ENCODE measurements at regions not wholly inside any gene's neighbourhood (a gene's known extent, or its start where the extent isn't known, plus 50 kb on each side); places are given as distances from the start of the nearest gene placed in this dataset.
A peak's percentile ranks its signal among the peaks of the same experiment; 100 is the strongest.
"Not testable (repeated sequence)": the region's sequence is repeated elsewhere in the genome, so short reads cannot be mapped to it uniquely, and the experiment has no call there.

- WGBS, 2 experiments (ENCODE audit: insufficient coverage in 2 of 2), result 90 to 97% methylated on average over 9 of the region's 9 CpGs
- H3K36me3 ChIP-seq (ENCODE audit: control insufficient read depth, insufficient read depth, low read length); H3K4me3 ChIP-seq (ENCODE audit: extremely low read depth, insufficient read depth, low read length, poor library complexity, severe bottlenecking); H3K9me3 ChIP-seq (ENCODE audit: control insufficient read depth, low read length); H3K4me1 ChIP-seq (ENCODE audit: control insufficient read depth, insufficient read depth, low read length, poor library complexity, severe bottlenecking); H3K27ac ChIP-seq (ENCODE audit: low read depth, low read length, severe bottlenecking): not testable (repeated sequence)
Measured at GRCh38 chr2:57232341-57232740, 814.3 kb upstream of the VRK2 start.

DNA sequence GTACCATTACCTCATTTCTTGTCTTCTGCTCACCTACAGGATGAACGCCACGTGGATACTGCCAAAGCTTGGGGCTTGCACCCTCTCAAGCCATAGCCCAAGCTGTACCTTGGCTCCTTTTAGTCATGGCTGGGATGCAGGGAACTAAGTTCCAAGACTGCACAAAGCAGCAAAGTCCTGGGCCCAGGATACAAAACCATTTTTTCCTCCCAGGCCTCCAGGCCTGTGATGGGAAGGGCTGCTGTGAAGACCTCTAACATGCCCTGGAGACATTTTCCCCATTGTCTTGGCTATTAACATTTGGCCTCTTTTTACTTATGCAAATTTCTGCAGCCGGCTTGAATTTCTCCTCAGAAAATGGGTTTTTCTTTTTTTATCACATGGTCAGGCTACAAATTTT lies 795.1 kb upstream of the VRK2 start:
- not testable (repeated sequence) for H3K4me3 ChIP-seq (ENCODE audit: extremely low read depth, insufficient read depth, low read length, poor library complexity, severe bottlenecking); H3K27ac ChIP-seq (ENCODE audit: low read depth, low read length, severe bottlenecking); H3K36me3 ChIP-seq (ENCODE audit: control insufficient read depth, insufficient read depth, low read length); H3K4me1 ChIP-seq (ENCODE audit: control insufficient read depth, insufficient read depth, low read length, poor library complexity, severe bottlenecking)
- peaks cover 12% of the 10 kb centered on the region for H3K9me3 ChIP-seq (ENCODE audit: control insufficient read depth, low read length)
- 100% methylated on average over 1 to 3 of the region's 3 CpGs for WGBS, 2 experiments (ENCODE audit: insufficient coverage in 2 of 2)

- not testable (repeated sequence) for H3K4me1 ChIP-seq (ENCODE audit: control insufficient read depth, insufficient read depth, low read length, poor library complexity, severe bottlenecking); H3K36me3 ChIP-seq (ENCODE audit: control insufficient read depth, insufficient read depth, low read length); H3K27ac ChIP-seq (ENCODE audit: low read depth, low read length, severe bottlenecking); H3K4me3 ChIP-seq (ENCODE audit: extremely low read depth, insufficient read depth, low read length, poor library complexity, severe bottlenecking); H3K9me3 ChIP-seq (ENCODE audit: control insufficient read depth, low read length)
- WGBS, 2 experiments (ENCODE audit: insufficient coverage in 2 of 2), result 87 to 100% methylated on average over 6 to 8 of the region's 9 CpGs
Measured at GRCh38 chr2:57276408-57276807, 770.2 kb upstream of the VRK2 start.

- H3K36me3 ChIP-seq (ENCODE audit: control insufficient read depth, insufficient read depth, low read length), result no peaks in the 10 kb centered on the region
- peaks cover 5% of the 10 kb centered on the region for H3K9me3 ChIP-seq (ENCODE audit: control insufficient read depth, low read length)
- H3K4me1 ChIP-seq (ENCODE audit: control insufficient read depth, insufficient read depth, low read length, poor library complexity, severe bottlenecking), result no peaks in the 10 kb centered on the region
- H3K4me3 ChIP-seq (ENCODE audit: extremely low read depth, insufficient read depth, low read length, poor library complexity, severe bottlenecking), result no peak overlapping the region
- peak overlapping the region; percentile 46 for H3K27ac ChIP-seq (ENCODE audit: low read depth, low read length, severe bottlenecking)
Measured at GRCh38 chr2:57278451-57278850, 768.2 kb upstream of the VRK2 start.

DNA sequence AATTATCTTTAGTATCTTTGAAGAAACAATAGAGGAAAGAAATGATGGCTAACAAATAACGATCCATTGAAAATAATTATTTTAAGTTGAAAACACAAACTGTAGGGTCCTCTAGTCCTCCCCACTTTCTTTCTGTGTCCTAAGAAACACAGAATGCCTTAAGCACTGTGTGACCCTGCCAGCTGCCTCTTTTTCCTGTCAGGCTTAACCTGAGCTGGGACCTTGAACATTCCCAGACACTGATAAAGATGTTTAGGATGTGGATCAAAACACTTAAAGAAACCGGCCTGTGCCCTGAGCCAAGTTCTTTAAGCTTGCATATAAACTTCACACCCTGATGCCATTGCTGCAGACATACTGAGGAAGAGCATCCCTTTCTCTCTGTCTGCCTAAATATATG lies 755.4 kb upstream of the VRK2 start:
- 86% methylated on average over 1 of the region's 2 CpGs; no CpG with 5 or more reads in 1 of the 2 experiments for WGBS, 2 experiments (ENCODE audit: insufficient coverage in 2 of 2)
- Histone ChIP-seq H3K9me3 (ENCODE audit: control insufficient read depth, low read length) (no peaks in the 10 kb centered on the region), H3K4me1 (ENCODE audit: control insufficient read depth, insufficient read depth, low read length, poor library complexity, severe bottlenecking) (no peaks in the 10 kb centered on the region), H3K4me3 (ENCODE audit: extremely low read depth, insufficient read depth, low read length, poor library complexity, severe bottlenecking) (no peak overlapping the region), H3K27ac (ENCODE audit: low read depth, low read length, severe bottlenecking) (no peak overlapping the region), H3K36me3 (ENCODE audit: control insufficient read depth, insufficient read depth, low read length) (no peaks in the 10 kb centered on the region)

DNA sequence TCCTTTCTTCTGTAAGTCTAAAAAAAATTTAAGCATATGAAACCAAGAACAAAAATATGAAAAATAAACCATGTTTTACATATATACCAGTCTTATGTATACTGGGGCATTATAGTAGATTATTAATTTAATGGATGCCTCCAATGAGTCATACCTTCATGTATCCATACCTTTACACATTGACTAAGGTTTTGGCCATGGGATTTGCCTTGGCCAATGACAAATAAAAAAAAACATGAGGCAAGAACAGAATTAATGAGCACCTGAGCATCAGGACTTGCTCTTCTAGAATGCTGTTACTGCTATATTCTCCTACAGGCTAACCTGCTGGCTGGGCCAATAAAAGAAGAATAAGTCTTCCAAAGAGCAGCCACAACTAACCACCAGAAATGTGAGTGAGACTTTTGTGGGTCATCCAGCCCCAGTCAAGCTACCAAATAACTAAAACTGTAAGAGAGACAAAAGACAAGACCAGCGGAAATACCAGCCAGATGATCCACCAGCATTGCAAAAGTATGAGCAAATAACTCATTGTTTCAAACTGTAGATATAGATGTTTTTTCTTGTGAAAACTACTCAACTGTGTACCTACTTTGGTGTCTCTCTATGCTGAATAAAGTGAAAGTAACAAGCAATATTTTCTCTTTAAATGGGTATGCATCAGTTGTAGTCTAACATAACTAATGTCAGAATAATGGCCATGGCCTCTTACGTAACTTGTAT lies 749.6 kb upstream of the VRK2 start:
- H3K36me3 ChIP-seq (ENCODE audit: control insufficient read depth, insufficient read depth, low read length), result no peaks in the 10 kb centered on the region
- WGBS, 2 experiments (ENCODE audit: insufficient coverage in 2 of 2), result 100% methylated on average over 1 of the region's 2 CpGs; no CpG with 5 or more reads in 1 of the 2 experiments
- H3K4me1 ChIP-seq (ENCODE audit: control insufficient read depth, insufficient read depth, low read length, poor library complexity, severe bottlenecking), result no peaks in the 10 kb centered on the region
- H3K9me3 ChIP-seq (ENCODE audit: control insufficient read depth, low read length), result no peaks in the 10 kb centered on the region
- H3K4me3 ChIP-seq (ENCODE audit: extremely low read depth, insufficient read depth, low read length, poor library complexity, severe bottlenecking), result no peak overlapping the region
- no peak overlapping the region for H3K27ac ChIP-seq (ENCODE audit: low read depth, low read length, severe bottlenecking)

DNA sequence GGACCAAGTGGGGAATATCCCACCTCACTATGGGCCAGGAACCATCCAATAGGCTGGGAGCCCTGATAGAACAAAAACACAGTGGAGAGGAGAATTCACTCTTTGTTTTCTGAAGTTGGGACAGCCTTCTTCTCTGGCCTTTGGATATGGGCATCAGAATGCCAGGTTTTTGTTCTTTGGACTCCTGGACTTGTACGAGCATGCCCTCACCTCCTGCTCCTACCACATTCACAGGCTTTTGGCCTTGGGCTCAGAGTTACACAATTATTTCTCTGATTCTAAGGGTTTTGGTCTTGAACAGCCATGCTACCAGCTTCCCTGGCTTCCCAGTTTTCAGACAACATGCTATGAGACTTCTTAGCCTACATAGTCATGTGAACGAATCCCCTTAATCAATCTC lies 732.9 kb upstream of the VRK2 start:
- no peaks in the 10 kb centered on the region for H3K9me3 ChIP-seq (ENCODE audit: control insufficient read depth, low read length)
- H3K27ac ChIP-seq (ENCODE audit: low read depth, low read length, severe bottlenecking), result no peak overlapping the region
- no peak overlapping the region for H3K4me3 ChIP-seq (ENCODE audit: extremely low read depth, insufficient read depth, low read length, poor library complexity, severe bottlenecking)
- H3K4me1 ChIP-seq (ENCODE audit: control insufficient read depth, insufficient read depth, low read length, poor library complexity, severe bottlenecking), result no peaks in the 10 kb centered on the region
- WGBS, 2 experiments (ENCODE audit: insufficient coverage in 2 of 2), result 84 to 100% methylated on average over 1 to 2 of the region's 2 CpGs
- H3K36me3 ChIP-seq (ENCODE audit: control insufficient read depth, insufficient read depth, low read length), result no peaks in the 10 kb centered on the region

- H3K4me1 ChIP-seq (ENCODE audit: control insufficient read depth, insufficient read depth, low read length, poor library complexity, severe bottlenecking), result no peaks in the 10 kb centered on the region
- H3K27ac ChIP-seq (ENCODE audit: low read depth, low read length, severe bottlenecking), result no peak overlapping the region
- no peaks in the 10 kb centered on the region for H3K9me3 ChIP-seq (ENCODE audit: control insufficient read depth, low read length)
- no peak overlapping the region for H3K4me3 ChIP-seq (ENCODE audit: extremely low read depth, insufficient read depth, low read length, poor library complexity, severe bottlenecking)
- H3K36me3 ChIP-seq (ENCODE audit: control insufficient read depth, insufficient read depth, low read length), result no peaks in the 10 kb centered on the region
Measured at GRCh38 chr2:57314682-57315081, 731.9 kb upstream of the VRK2 start.

DNA sequence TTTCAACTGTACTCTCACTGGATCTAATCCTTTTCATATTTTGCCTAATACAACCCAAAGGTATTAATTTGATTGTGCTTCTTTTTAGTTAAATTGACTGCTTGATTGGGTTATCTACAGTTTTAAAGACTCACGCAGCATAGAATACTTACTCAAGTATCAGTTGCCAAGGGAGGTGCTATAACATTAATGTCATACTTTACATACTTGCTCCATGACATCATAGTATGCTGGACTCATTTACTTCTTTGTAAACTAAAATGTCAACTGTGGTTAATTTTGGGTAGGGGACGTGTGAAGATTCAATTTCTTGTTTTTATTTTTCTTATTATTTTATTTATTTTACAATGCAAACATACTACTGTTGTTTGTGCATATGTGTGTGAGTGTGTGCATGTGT lies 716.2 kb upstream of the VRK2 start:
- no peak overlapping the region for H3K4me3 ChIP-seq (ENCODE audit: extremely low read depth, insufficient read depth, low read length, poor library complexity, severe bottlenecking)
- WGBS, 2 experiments (ENCODE audit: insufficient coverage in 2 of 2), result no CpG with 5 or more reads among the region's 2 CpGs
- no peaks in the 10 kb centered on the region for H3K36me3 ChIP-seq (ENCODE audit: control insufficient read depth, insufficient read depth, low read length)
- H3K27ac ChIP-seq (ENCODE audit: low read depth, low read length, severe bottlenecking), result peak overlapping the region; percentile 55
- H3K4me1 ChIP-seq (ENCODE audit: control insufficient read depth, insufficient read depth, low read length, poor library complexity, severe bottlenecking), result no peaks in the 10 kb centered on the region
- no peaks in the 10 kb centered on the region for H3K9me3 ChIP-seq (ENCODE audit: control insufficient read depth, low read length)

GRCh38 chr2:57333221-57333620 lies 713.4 kb upstream of the VRK2 start:
- Histone ChIP-seq H3K4me1 (ENCODE audit: control insufficient read depth, insufficient read depth, low read length, poor library complexity, severe bottlenecking) (no peaks in the 10 kb centered on the region), H3K9me3 (ENCODE audit: control insufficient read depth, low read length) (no peaks in the 10 kb centered on the region), H3K36me3 (ENCODE audit: control insufficient read depth, insufficient read depth, low read length) (no peaks in the 10 kb centered on the region), H3K27ac (ENCODE audit: low read depth, low read length, severe bottlenecking) (no peak overlapping the region), H3K4me3 (ENCODE audit: extremely low read depth, insufficient read depth, low read length, poor library complexity, severe bottlenecking) (no peak overlapping the region)
- WGBS, 2 experiments (ENCODE audit: insufficient coverage in 2 of 2), result no CpG with 5 or more reads among the region's 1 CpG

DNA sequence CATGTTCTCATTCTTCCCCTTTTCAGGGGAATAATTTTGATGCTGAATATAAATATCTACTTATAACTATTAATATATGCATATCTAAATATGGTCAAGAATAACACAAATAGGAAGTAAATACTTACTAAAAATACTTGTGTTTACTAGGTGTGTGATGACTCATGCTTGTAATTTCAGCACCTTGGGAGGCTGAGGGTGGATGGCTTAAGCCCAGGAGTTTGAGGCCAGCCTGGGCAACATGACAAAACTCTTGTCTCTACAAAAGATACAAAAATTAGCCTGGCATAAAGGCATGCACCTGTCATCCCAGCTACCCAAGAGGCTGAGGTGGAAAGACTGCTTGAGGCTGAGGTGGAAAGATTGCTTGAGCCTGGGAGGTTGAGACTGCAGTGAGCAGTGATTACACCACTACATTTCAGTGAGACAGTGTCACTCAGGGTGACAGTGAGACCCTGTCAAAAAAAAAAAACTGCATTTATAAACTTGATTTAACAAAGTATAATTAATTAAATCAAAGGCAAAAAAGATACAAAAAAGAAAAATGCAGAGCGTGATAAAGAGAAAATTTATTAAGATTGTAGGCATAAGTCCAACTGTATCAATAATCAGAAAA lies 703.1 kb upstream of the VRK2 start:
- no peak overlapping the region for H3K4me3 ChIP-seq (ENCODE audit: extremely low read depth, insufficient read depth, low read length, poor library complexity, severe bottlenecking)
- no peak overlapping the region for H3K27ac ChIP-seq (ENCODE audit: low read depth, low read length, severe bottlenecking)
- H3K4me1 ChIP-seq (ENCODE audit: control insufficient read depth, insufficient read depth, low read length, poor library complexity, severe bottlenecking), result no peaks in the 10 kb centered on the region
- no CpG with 5 or more reads among the region's 1 CpG for WGBS, 2 experiments (ENCODE audit: insufficient coverage in 2 of 2)
- H3K9me3 ChIP-seq (ENCODE audit: control insufficient read depth, low read length), result no peaks in the 10 kb centered on the region
- no peaks in the 10 kb centered on the region for H3K36me3 ChIP-seq (ENCODE audit: control insufficient read depth, insufficient read depth, low read length)

All from mesodermal cell (in vitro differentiated cells).